ENCODE measurements at regions not wholly inside any gene's neighbourhood (a gene's known extent, or its start where the extent isn't known, plus 50 kb on each side); places are given as distances from the start of the nearest gene placed in this dataset.
A peak's percentile ranks its signal among the peaks of the same experiment; 100 is the strongest.

- intact Hi-C loops (cut with DNase I; ENCODE audit: low total_unique reads) (no loop called here), in situ Hi-C loops (cut with MboI; ENCODE audit: low pct_ligation_motif_present in 1 of 4, low pct_unique_long_range_greater_than_20kb in 1 of 4, low sequenced_read_pairs in 3 of 4) (no loop called here)
- no peak for DNase-seq
- Histone ChIP-seq H3K27ac (peak overlapping the region in 2 of 4 donors; percentile 5 to 31), H3K27me3 (no peaks in the 10 kb centered on the region), H3K4me1 (peaks cover 9 to 15% (median 11%) of the 10 kb centered on the region in 4 donors), H3K9me3 (no peaks in the 10 kb centered on the region), H3K36me3 (no peaks in the 10 kb centered on the region), H3K4me3 (no peak overlapping the region)
- 85 to 92% methylated on average over 9 to 20 of the region's 21 CpGs for WGBS, 2 donors (ENCODE audit: low coverage in 1 of 2)
- TF ChIP-seq POLR2A (IDR thresholded peaks at IDR 0.05) (no peak), EP300 (IDR thresholded peaks at IDR 0.05; ENCODE audit: low read depth) (no peak), POLR2AphosphoS5 (IDR thresholded peaks at IDR 0.05) (no peak), CTCF (IDR thresholded peaks at IDR 0.05) (no peak)
Measured at GRCh38 chr2:9102861-9103662, 99.6 kb upstream of the MBOAT2 start.

DNA sequence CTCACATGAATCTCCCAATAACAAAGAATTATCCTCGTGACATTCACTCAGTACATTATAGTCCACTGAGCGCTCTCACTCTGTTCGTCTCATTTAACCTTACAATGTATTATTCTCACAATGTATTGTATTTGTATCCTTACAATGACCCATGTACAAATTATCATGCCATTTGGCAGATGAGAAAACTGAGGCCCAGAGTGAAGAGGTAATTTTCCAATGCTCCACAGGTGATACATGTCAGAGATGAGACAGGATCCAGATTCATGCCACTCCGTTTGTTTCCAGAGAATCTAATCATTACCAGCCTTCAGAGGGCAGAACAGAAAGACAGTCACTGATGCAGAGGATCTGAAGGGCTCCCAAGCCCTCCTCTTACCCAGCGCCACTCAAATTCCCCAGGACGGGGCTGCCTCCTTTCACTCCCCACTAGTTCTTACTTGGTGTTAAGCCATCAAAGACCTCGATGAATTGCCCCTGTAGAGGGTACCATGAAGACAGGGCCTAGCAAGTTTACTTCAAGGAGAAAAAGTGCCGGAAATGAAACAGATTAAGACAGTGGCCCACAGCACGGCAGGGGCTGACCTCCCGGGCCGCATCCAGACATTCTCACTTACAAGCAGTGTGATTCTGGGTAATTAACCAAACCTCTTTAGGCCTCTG, 98.4 kb upstream of the MBOAT2 start:
- DNase-seq, result no peak
- in situ Hi-C loops (cut with MboI; ENCODE audit: low pct_ligation_motif_present in 1 of 4, low pct_unique_long_range_greater_than_20kb in 1 of 4, low sequenced_read_pairs in 3 of 4), result no loop called here
- Histone ChIP-seq H3K27me3 (no peaks in the 10 kb centered on the region), H3K9me3 (no peaks in the 10 kb centered on the region), H3K4me1 (peaks cover 0 to 4% (median 2%) of the 10 kb centered on the region in 4 donors), H3K36me3 (no peaks in the 10 kb centered on the region), H3K27ac (no peak overlapping the region), H3K4me3 (no peak overlapping the region)
- TF ChIP-seq POLR2AphosphoS5 (IDR thresholded peaks at IDR 0.05) (no peak), EP300 (IDR thresholded peaks at IDR 0.05; ENCODE audit: low read depth) (no peak), POLR2A (IDR thresholded peaks at IDR 0.05) (no peak), CTCF (IDR thresholded peaks at IDR 0.05) (no peak)
- intact Hi-C loops (cut with DNase I; ENCODE audit: low total_unique reads), result no loop called here
- WGBS, 2 donors (ENCODE audit: low coverage in 1 of 2), result 80 to 85% methylated on average over 1 to 11 of the region's 11 CpGs

DNA sequence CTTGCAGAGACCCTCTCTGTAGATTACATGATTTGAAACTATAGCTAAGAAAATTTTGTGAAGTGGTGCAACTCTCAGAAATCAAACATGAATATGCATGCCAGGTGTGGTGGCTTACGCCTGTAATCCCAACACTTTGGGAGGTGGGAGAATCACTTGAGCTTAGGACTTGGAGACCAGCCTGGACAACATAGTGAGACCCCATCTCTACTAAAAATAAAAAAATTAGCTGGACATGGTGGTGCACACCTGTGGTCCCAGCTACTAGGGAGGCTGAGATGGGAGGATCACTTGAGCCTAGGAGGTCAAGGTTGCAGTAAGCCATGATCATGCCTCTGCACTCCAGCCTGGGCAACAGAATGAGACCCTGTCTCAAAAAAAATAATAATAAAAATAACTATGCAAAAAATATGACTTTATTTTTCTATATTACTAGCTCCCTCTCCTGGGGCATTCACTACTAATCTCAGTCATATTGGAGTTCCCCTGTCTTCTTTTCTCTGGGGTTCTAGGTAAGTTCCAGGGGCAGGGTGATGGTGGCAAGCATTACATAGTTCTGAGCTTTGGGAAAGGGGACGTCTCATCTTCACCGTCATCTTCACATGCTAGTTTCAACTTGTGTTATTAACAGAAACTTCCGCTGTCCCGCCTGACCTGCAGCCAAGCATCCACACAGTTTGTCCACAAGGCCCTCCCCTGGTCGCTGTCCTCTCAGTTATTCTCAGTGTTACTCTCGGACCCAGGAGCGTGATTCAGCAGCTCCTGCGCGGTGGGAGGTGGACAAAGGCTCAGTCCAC, 96.8 kb upstream of the MBOAT2 start:
- DNase-seq, result no peak
- Histone ChIP-seq H3K27ac (no peak overlapping the region), H3K36me3 (no peaks in the 10 kb centered on the region), H3K27me3 (no peaks in the 10 kb centered on the region), H3K4me1 (peaks cover 3 to 9% (median 8%) of the 10 kb centered on the region in 4 donors), H3K4me3 (no peak overlapping the region), H3K9me3 (no peaks in the 10 kb centered on the region)
- in situ Hi-C loops (cut with MboI; ENCODE audit: low pct_ligation_motif_present in 1 of 4, low pct_unique_long_range_greater_than_20kb in 1 of 4, low sequenced_read_pairs in 3 of 4), result no loop called here
- TF ChIP-seq POLR2A (IDR thresholded peaks at IDR 0.05) (no peak), EP300 (IDR thresholded peaks at IDR 0.05; ENCODE audit: low read depth) (no peak), POLR2AphosphoS5 (IDR thresholded peaks at IDR 0.05) (no peak), CTCF (IDR thresholded peaks at IDR 0.05) (no peak)
- 64 to 80% methylated on average over 3 to 10 of the region's 10 CpGs for WGBS, 2 donors (ENCODE audit: low coverage in 1 of 2)
- intact Hi-C loops (cut with DNase I; ENCODE audit: low total_unique reads), result no loop called here

DNA sequence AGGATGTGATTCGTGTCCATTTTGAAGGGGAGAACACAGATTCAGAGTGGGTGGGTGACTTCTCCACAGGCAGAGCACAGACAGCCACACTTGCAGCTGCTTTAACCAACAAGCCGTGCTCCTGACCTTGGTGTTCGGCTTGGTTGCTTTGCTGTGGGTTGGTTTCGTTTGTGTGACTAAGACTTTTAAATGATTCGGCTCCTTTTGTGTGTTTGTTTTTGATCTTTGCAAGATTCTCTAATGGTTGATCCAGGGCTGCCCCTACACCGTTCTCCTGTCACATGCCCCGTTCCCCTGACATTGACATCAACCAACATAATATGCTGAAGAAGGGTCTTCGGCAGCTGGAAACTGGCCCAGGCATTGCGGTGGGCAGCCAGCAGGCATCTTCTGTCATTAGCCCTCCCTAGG, 95.9 kb upstream of the MBOAT2 start:
- no peak overlapping the region for H3K4me3 ChIP-seq
- no peaks in the 10 kb centered on the region for H3K36me3 ChIP-seq
- intact Hi-C loops (cut with DNase I; ENCODE audit: low total_unique reads), result no loop called here
- 48 to 70% methylated on average over 8 to 9 of the region's 9 CpGs for WGBS, 2 donors (ENCODE audit: low coverage in 1 of 2)
- H3K4me1 ChIP-seq, result peaks cover 4 to 12% (median 9%) of the 10 kb centered on the region in 4 donors
- no peak for DNase-seq
- H3K27me3 ChIP-seq, result no peaks in the 10 kb centered on the region
- H3K9me3 ChIP-seq, result no peaks in the 10 kb centered on the region
- TF ChIP-seq POLR2AphosphoS5 (IDR thresholded peaks at IDR 0.05), result no peak
- TF ChIP-seq EP300 (IDR thresholded peaks at IDR 0.05; ENCODE audit: low read depth), result no peak
- no peak for TF ChIP-seq POLR2A (IDR thresholded peaks at IDR 0.05)
- no peak for TF ChIP-seq CTCF (IDR thresholded peaks at IDR 0.05)
- no peak overlapping the region for H3K27ac ChIP-seq
- in situ Hi-C loops (cut with MboI; ENCODE audit: low pct_ligation_motif_present in 1 of 4, low pct_unique_long_range_greater_than_20kb in 1 of 4, low sequenced_read_pairs in 3 of 4), result no loop called here

Data from transverse colon (tissue), 4 donors.